OCI-M2 (cell line): ENCODE measurements at regions not wholly inside any gene's neighbourhood (a gene's known extent, or its start where the extent isn't known, plus 50 kb on each side); places are given as distances from the start of the nearest gene placed in this dataset.
"Not testable (repeated sequence)": the region's sequence is repeated elsewhere in the genome, so short reads cannot be mapped to it uniquely, and the experiment has no call there.

Experiments
- DNase-seq: peaks from one replicate; lab custom pipeline; 2025; ENCODE audit not compliant: unreplicated experiment; lab: John Stamatoyannopoulos, UW

DNA sequence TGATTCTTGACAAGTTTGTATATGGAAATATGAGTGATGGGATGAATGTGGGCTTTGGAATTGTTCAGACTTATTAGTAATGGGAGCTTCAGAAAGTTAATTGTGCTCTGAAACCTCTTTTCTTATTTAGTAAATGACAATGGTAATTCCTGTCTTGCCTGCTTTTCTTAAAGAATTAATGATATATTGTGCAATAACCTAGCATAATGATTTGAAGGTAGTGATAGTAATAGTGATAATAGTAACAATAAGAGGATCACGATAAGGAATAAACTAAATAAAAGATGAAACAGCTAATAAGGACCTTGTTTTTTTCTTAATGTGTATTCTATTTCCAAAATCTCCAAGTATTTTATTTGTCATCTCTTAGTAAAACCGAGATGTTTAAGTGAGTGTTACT is 245.0 kb upstream of the CPHXL start:
- DNase-seq, result no peak

- DNase-seq, result no peak
Measured at GRCh38 chr16:75983296-75983695, 257.0 kb upstream of the CPHXL start.

DNA sequence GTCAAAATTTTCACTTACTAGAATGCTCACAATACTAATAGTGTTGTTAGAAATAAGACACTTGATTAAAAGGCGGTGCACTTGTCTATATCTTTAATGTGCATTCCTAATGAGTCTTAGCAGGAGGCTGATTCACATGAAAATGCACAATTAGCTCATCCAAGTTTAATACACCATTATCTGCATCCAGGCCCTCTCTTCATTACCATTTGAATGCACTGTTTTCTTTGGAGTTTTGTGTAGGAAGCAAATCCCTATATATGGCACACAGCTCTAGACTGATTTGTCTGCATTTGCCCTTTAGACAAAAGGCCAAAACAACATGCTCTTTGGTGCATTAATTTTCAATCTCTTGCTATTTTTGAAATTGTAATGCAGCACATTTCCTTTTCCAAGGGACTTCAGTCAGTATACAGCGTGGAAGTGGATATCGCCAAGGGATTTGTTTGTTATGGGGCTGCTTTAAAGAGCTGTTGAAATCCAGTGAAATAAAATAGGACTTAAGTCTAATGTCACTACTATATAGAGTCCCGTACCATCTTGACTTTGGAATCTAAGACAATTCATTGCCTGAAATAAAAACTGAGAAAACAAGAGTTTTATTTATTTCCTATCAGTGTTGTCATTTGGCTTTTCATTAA is 257.6 kb upstream of the CPHXL start:
- DNase-seq, result no peak

DNA sequence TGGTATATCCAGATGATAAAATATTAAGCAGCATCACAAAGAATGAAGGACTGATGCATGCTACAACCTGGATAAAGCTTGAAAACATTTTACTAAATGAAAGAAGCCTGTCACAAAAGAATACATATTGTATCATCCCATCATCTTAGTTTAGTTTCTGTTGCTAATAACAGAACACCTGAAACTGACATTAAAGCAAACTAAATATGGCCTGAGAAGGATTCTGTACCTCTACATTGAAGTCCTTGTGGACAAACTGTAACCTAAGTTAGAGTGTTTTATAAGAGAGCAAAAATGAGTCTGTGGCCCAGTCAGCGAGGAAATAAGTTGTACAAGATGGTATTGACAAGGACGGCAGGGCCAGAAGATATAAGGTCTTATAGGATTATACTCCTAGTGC is 261.0 kb upstream of the CPHXL start:
- no peak for DNase-seq

GRCh38 chr16:75996491-75996890 is 270.2 kb upstream of the CPHXL start:
- DNase-seq, result no peak

DNA sequence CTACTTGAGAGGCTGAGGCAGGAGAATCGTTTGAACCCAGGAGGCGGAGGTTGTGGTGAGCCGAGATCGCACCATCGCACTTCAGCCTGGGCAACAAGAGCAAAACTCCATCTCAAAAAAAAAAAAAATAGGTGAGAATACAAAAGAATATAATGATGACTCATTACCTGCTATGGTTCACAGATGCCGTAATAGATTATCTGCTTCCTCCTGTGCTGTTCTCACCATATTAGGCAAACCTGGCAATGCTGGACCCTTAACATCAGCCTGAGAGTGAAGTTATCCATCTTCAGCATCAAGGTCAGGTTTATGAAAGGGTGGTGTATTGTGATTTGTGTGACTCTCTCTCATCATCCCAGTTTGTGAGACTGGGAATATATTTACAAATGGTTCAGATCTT is 271.3 kb upstream of the CPHXL start:
- DNase-seq, result no peak

DNA sequence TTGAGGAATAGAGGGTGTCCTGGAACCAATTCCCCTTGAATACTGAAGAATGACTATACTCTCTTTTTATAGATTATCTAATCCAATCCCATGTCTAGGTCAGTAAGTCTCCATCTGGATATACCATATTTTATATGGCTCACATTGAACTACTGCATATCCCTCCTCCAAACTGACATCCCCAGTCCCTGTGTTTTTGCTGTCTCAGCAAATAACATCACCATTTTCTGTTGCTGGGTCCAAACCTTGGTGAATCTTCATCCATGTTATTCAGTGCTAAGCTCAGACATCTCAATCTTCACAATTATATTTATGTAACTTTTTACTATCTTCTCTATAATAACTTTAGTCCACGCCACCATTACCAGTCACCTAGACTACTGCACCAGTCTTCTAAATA is 269.6 kb upstream of the CNTNAP4 start:
- no peak for DNase-seq

- DNase-seq, result no peak
Measured at GRCh38 chr16:76023835-76024234, 253.4 kb upstream of the CNTNAP4 start.

- no peak for DNase-seq
Measured at GRCh38 chr16:76035689-76036088, 241.5 kb upstream of the CNTNAP4 start.

DNA sequence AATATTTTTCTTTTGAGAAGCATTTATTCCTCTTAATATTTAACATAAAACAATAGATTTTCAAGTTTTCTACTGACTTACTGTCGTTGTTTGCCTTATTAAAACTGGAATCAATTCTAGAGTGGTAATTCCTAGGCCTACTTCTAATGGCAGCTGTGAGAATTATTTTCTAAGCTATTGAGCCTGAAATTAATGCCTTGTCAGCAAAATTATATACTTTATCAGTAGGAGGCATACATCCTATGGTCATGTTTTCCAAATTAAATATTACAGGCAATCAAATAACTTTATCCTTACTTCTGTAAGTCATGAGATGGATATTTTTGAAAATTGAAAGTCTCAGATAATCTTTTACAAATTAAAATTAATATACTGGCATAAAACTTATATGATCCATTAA is 239.1 kb upstream of the CNTNAP4 start:
- DNase-seq, result no peak

DNA sequence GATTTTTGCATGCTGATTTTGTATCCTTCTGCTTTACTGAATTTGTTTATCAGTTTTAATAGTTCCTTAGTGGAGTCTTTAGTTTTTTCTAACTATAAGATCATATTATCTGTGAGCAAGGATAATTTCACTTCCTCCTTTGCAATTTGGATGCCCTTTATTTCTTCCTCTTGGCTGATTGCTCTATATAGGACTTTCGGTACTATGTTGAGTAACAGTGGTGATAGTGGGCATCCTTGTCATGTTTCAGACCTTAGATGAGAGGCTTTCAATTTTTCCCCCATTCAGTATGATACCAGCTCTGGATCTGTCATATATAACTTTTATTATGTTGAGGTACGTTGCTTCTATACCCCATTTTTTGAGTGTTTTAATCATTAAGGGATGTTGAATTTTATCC is 224.5 kb upstream of the CNTNAP4 start:
- DNase-seq, result no peak

- no peak for DNase-seq
Measured at GRCh38 chr16:76059186-76059585, 218.0 kb upstream of the CNTNAP4 start.

DNA sequence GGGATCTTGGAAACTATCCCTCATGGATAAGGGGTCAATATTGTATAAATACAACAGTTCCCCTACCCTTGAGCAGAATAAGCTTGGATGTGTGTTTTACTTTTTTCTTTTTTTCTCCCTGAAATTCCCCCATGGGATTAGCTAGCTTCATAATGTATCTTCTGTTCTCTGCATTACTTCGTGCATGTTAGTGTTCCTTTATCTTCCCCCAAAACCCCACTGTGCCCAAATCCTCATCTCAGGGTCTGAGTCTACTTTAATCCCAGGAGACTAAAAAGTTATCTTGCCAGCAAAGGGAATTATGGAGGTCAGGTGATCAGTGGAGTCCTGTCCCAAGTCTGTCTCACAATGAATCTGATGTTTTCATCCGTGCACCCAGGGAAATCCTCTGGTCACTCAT is 217.5 kb upstream of the CNTNAP4 start:
- DNase-seq, result no peak

GRCh38 chr16:76071690-76072089 is 205.5 kb upstream of the CNTNAP4 start:
- no peak for DNase-seq

DNA sequence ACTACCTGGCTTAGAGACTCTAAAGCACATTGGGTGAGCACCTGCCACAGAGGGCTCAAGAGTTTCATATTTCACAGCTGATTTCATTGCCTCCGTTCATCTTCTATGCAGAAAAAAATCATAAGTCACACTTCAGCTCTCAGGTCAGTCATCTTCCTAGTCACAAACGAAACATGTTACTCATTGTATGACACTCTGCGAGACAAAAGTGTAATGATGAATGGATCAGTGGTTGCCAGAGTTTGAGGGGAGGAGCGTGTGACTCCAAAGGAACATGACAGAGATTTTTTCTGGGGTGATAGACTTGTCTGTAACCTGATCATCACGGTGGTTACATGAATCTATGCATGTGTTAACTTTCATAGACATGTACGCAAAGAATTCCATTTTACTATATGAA is 195.2 kb upstream of the CNTNAP4 start:
- no peak for DNase-seq

DNA sequence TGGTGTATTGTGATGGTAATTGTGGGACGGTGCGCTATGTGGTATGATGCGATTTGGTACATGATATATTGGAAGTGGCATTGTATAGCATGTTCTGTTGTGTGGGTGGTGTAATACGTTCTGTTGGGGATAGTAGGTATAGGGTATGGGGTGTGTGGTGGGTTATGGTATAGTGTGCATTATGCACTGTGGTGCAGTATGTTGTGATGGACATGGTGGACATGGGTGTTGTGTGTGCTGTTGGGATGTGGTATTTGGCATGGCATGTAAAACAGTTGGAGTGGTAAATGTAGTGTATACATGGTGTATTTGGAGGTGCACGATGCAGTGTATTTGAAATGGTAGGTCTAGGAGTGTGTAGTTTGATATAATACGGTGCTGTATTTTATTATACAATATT is 170.6 kb upstream of the CNTNAP4 start:
- DNase-seq, result no peak

- DNase-seq, result no peak
Measured at GRCh38 chr16:76108460-76108859, 168.7 kb upstream of the CNTNAP4 start.

DNA sequence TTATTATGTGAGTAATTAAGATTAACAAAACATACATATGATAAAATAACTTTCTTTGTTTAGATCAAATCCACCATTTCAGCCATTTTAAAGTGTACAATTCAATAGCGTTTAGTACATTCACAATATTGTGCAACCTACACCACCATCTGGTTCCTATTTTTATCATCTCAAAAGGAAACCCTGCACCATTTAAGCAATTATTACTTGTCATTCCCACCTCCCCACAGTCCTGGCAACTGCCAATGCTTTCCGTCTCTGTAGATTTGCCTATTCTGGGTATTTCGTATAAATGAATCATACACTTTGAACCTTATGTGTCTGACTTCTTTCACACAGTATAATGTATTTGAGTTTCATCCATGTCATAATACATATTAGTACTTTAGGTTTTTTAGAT is 162.5 kb upstream of the CNTNAP4 start:
- DNase-seq, result no peak

- no peak for DNase-seq
Measured at GRCh38 chr16:76118344-76118743, 158.9 kb upstream of the CNTNAP4 start.

DNA sequence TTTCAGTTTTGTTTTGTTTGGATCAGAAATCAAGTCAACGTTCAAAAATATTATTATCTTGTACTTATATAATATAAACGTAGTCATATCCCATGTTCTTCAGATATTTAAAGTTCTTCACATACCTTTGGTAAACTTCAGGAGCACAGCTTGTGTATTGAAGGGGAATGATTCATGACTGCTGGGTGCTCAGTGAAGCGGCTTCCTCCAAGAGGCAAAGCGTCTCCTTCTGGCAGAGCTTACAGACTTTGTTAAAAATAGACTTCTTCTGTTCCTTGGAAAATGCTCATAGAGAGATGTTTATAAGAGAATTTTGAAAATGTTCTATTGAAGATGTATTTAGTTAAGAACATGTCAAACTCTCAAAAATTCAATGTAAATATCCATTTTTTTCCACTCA is 155.6 kb upstream of the CNTNAP4 start:
- no peak for DNase-seq

GRCh38 chr16:76123966-76124365 is 153.2 kb upstream of the CNTNAP4 start:
- no peak for DNase-seq

DNA sequence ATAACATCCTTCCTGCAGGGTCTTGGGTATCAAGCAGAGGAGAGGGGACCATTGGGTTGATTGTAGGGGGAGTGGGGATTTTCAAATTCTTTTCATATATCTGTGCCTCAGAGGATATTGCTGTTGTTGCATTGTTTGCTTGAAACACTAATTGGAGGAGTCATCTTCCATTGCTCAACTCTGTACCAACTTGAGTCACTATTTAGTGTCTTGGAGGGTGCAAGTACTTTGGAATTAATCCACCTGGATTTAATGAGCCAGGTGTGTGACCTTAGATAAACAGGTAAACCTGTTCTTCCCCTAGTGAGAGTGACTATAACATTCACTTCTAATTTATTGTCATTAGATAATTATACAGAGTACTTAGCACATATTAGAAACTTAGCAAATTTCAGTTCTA is 151.3 kb upstream of the CNTNAP4 start:
- DNase-seq, result no peak

DNA sequence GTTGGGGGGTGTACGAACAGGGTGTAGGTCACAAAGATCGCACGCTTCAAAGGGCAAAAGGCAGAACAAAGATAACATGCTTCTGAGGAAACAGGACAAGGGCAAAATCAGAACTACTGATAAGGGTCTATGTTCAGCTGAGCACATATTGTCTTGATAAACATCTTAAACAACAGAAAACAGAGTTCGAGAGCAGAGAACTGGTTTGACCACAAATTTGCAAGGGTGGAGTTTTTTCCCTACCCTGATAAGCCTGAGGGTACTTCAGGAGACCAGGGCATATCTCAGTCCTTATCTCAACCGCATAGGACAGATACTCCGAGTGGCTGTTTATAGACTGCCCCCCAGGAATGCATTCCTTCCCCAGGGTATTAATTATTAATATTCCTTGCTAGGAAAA is 139.1 kb upstream of the CNTNAP4 start:
- not testable (repeated sequence) for DNase-seq

DNA sequence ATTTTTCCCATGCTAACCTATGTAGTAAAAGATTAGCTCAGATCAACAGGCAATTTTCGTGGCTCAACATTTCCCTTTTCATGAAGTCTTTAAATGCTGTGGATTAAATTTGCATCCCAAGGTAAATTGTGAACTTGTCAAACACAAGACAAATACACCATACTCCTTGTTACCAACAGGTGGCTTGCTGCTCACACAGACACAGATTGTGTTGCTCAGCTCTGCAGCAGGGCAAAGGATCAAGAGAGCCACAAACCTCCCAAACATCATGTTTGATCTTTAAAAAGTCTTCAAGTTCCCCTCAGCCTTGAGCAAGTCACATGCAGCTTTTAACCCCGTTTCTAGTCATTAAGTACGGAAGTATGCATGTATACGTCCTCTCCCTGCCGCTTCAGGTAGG is 119.6 kb upstream of the CNTNAP4 start:
- DNase-seq, result no peak
